Left forelimb (tissue), 1 donor: ENCODE measurements at regions not wholly inside any gene's neighbourhood (a gene's known extent, or its start where the extent isn't known, plus 50 kb on each side); places are given as distances from the start of the nearest gene placed in this dataset.

ENCODE experiments used
- DNase-seq: peaks from one replicate; pipeline ENCODE4 v3.0.0-alpha.2; 2018; ENCODE audit warnings: low spot score

DNA sequence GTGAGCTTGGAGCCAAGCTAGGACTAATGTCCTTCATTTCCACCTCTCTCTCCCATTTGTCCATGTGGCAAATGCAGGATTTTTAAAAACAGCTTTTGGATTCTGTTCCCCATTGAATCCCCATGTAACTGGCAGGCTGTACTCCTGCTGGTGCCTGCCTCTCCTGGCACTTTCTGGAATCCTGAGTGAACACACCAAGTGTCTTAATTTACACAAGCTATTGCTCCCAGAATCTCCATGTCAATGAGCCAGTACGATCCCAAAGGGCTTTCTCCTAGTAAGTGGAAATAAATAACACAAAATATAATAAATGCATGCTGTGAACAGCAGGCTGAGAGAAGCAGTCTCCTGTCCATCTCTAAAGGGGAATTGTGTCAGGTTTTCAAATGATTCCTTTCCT, 88.4 kb upstream of the WWC1 start:
- no peak for DNase-seq

DNA sequence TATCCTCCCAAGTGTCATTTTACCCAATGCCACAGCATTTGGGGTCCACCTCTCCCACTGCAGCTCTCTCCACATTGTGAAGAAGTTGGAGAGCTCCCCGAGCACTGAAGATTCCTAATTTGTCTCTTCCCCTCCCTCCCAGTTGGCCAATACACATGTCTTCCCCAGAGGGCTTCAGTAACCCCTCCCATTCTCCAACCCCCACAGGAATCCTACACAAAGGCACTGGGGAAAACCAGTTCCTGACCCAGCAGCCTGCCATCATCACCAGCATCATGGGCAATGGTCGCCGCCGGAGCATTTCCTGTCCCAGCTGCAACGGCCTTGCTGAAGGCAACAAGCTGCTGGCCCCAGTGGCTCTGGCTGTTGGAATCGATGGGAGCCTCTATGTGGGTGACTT, 87.3 kb upstream of the WWC1 start:
- no peak for DNase-seq

DNA sequence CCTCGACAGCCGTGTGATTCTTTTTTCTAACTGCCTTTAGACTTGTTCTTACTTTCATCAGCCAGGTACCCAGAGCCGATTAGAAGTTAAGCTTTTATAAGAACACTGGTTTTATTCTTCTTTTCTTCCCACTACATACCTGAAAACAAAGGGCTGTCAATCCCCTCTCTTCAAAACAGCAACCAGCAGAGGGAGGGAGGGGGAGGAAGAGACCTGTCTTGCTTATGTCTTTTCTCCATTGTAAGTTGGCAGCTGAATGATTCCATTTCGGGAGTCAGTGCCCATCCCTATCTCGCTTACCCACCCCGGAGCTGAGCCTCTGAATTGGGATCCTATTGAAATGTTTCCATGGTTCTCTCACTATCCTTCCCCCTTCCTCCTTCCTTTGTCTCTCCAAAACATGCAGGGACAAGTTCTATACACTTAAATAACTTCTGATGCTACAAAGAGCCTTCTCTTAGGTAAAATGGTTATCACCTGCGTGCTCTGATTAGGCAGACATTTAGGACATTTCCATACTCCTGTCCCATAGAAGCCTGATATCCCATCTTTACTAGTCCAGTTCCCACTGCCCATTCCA, 83.9 kb upstream of the WWC1 start:
- no peak for DNase-seq

DNA sequence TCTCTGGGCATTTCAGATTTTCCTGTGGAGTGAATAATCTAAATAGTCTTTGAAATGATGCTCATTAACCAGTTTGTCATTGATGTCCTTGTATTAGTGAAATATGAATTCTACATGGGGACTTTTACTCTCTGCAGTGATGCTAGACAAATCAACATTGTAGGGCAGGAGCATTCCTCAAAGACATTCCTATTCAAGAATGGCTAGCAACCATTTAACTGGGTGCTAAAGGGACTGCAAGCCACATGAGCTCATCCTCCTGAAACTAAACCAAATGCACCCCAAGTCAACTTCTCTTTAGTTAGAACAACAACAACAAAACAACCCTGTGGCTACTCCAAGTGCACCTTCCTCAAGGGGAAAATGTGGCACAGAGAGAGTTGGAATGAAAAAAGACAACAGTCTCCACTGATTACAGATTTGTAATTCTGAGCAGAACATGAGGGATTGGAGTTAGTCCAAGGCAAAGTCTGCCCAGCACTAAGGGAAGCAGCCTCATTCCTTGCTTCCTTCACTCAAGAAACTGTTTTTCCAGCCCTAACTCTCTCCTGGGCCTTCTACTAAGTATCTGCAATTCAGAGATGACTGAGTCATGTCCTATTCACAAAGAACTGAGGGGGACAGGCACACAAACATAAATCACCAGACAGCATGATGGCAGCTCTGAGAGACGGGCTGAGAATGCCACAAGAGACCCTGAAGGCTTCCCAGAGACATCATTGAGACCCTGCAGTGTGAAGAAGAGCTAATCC, 82.0 kb upstream of the WWC1 start:
- DNase-seq, result no peak

DNA sequence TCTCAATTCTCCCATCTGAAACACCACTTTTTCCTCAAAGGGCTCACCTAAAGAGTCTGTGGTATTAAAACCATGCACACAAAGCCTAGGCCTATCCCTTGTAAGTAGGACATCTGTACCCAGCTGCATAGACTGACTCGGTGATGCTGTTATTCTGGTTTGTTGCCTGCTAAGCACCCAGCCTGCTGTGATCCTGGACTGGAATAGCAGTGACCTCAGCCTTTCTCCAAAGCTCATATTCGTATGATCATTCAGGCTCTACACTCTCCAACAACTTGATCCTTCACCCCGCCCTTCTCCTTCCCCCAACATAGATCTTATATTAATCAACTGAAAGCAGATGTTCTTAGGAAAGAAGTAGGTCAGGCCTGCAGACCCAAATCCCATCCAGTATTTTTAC, 81.4 kb upstream of the WWC1 start:
- DNase-seq, result no peak

DNA sequence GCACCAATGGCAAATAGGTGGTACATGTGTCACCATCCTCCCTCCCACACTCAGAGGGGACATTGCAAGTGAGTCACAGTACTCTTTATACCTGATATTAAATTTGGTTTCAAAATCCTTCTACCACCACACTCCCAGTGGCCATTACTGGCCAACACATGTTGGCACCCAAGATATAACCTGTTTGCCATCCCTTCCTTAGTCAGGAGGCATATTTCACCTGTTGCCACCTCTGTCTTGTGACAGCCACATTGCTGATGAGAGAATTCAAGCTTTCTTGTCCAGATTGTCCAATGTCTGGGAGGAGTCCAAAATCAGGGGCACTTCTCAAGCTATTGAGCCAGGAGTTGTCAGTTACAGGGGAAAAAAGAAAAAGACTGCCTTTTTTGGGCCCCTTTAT, 80.2 kb upstream of the WWC1 start:
- DNase-seq, result no peak

DNA sequence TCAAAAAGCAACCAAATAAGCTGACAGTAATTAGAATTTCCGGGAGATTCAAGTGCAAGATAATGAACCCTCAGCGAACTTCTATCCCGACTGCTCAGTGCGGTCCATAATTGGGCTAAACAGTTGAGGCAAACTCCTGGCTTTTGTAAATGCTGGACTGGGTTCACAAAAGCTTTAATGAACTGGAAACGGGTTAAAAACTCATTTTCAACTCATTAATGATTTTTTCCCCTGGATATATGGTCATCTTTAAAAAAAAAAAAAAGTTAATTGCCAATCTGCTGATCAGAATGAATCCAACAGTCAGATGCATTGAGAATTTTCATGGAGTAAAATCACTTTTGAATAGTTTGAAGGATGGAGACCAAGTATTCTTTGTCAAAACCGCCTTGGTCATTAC, 79.5 kb upstream of the WWC1 start:
- no peak for DNase-seq

DNA sequence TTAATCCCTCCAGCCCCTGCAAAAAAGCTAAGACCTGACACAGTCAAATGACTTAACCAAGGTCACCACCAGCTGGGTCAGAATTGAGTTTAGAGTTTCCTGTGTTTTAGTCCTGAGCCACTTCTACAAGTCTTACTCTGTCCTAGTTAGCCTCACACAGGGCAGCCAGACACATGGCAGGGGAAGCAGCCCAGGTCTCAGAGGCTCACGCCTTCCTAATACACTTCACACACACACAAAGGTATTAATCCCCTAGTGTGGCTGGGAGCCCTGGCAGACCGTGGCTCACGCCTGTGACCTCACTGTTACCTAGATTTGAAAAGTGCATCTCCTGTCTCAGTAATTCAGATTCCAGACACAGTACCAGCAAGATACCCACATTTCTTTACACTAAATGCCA, 77.4 kb upstream of the WWC1 start:
- no peak for DNase-seq

DNA sequence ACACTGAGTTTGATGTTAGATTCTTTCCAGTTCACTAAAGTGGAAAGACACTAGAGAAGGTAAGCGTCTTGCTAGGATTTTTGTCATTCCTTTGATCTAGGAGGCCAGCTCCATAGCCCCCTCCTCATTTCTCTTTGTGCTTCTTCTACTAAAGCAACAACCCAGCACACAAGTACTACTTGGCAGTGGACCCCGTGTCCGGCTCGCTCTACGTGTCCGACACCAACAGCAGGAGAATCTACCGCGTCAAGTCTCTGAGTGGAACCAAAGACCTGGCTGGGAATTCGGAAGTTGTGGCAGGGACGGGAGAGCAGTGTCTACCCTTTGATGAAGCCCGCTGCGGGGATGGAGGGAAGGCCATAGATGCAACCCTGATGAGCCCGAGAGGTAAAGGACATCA, 76.6 kb upstream of the WWC1 start:
- no peak for DNase-seq

DNA sequence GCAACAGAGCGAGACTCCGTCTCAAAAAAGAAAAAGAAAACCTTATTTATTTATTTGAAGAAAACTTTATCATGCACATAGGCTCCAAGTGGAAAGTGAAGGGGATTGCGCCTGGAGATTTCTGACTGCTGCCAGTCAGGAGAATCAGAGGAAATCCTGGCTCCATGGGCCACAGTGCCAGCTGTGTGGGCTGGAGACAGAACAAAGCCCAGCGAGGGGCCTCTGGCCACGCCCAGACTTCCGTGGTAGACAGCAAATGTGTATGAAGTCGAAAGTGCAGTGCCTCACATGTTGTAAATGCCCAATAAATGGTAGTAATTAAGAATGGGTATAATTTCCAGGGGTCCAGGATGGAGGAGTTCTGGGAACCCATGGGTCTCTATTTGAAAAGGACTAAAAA, 75.8 kb upstream of the WWC1 start:
- DNase-seq, result no peak

DNA sequence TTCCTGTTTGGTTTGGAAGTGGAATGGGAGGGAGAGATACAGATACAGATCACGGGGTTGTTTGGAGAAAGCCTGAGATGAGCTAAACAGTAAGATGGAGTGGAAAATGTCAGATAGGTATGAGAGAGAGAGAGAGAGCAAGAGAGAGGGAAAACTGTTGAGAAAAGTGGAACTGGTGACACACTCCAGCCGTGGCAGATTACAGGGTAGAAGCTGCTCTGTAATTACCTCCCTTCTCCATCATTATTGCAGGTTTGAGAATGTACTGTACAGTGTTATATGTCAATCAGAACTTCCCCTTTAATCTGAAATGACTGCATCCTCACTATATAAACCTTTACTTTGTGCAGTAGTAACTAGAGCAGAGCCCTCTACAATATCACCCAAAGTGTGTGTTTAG, 74.5 kb upstream of the WWC1 start:
- no peak for DNase-seq

DNA sequence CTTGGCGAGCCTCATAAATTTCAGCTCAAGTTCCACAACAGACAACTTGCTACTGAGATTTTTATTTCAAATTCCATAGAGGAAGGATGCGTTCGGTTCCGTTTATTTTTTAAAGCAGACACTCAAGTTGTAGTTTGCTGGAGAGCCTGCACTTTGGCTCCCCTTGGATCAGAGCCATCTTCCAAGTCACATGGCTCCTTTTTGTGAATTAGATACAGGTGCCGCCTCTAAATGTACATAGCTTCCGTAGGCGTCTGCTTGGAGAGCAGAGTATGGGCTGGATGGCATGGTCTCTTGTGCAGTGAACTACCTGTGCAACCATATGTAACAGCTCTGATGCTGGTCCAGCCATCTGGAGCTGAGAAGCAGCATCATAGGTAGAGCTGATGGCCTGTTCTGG, 73.9 kb upstream of the WWC1 start:
- DNase-seq, result no peak

DNA sequence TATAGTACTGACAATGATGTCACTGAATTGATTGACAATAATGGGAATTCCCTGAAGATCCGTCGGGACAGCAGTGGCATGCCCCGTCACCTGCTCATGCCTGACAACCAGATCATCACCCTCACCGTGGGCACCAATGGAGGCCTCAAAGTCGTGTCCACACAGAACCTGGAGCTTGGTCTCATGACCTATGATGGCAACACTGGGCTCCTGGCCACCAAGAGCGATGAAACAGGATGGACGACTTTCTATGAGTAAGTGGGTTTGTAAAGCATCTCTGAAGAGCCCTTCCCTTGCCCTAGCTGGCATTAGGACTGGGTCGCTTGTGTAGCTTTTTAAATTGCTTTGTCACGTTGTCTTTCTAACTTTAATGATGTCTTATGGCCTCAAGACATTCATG, 72.7 kb upstream of the WWC1 start:
- no peak for DNase-seq

DNA sequence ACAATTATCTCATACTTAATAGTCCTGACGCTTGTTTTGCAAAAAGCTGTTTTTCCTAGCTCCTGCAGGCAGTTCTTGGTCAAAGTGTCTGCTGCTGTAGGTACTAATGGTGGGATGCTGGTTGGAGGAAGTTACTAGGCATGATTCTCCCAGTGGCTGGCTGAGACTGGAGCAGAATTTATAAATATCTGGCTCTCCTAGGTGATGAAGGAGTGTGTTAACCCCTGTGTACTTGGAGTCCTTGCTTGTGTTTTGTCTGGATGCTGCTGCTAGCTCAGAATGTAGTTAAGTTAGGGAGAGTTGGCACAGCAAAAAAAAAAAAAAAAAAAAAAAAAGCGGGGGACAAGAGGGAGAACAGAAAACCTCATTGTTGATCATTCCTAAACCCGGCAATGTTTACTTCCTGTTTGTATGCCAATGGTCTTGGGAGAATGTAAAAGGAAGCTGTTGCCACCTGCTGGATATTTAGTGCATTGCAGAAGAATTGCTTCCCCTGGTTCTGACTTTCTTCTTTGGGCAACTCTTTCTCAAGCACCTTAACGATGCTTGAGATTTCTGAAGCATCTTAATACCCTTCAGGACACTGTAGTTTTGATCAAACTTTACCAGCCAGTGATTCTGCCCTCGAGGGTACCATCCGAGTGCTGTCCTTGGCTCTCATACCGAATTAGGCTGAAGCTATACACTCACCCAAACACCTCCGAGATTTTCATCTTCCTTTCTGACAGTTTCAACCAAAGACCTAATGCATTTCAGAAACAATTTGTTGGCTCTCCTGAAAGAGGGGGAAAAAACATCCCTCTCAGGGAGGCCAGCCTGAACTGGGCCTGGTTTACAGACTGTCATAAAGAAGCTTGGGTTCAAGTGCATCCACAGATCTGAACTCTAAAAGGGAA, 71.7 kb upstream of the WWC1 start:
- DNase-seq, result no peak

DNA sequence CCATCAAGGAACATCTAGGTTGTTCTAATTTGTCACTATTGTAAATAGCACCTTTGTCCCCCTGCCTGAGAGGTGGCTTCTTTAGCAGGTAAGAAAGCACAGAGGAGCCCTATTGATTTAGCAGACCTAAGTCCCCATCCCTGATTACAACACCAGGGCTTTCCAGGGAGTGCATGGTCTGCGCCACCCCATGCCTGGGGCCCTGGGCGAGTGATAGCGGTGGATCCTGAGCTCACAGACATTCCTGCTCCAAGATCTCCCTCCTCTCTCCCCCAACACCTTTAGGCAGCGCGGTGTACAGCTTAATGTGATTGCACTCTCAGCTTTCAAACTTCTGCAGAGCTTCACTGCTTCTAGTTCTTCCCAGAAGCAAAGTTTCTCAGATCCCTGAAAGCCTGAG, 67.4 kb upstream of the WWC1 start:
- DNase-seq, result no peak

DNA sequence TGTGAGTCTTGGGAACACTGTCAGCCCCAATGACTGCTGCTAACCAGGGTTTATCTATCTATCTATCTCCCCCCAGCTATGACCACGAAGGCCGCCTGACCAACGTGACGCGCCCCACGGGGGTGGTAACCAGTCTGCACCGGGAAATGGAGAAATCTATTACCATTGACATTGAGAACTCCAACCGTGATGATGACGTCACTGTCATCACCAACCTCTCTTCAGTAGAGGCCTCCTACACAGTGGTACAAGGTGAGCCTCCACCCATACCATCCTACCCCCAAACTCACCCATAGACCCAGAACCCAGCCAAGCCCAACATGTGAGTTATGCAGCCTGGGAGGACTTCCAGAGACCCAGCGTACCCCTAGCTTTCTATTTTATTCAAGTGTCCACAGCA, 65.4 kb upstream of the WWC1 start:
- DNase-seq, result no peak

DNA sequence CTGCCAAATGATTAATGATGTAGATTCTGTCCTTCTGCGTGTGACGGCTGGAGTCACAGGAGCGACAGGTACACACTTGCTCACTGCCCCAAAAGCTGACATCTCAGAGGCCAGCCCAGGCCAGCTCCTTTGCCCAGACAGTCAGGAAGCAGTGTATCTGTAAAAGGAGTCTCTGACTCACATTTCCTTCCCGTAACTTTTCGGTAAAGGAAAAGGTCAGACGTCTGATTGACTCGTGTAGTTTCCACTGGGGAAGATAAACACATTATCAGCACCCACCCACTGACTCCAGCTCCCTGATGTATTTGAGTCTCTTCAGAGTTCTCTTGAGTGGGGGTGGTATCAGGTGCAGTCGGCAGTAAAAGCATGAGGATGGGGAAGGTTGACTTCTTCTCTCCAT, 64.4 kb upstream of the WWC1 start:
- DNase-seq, result no peak

DNA sequence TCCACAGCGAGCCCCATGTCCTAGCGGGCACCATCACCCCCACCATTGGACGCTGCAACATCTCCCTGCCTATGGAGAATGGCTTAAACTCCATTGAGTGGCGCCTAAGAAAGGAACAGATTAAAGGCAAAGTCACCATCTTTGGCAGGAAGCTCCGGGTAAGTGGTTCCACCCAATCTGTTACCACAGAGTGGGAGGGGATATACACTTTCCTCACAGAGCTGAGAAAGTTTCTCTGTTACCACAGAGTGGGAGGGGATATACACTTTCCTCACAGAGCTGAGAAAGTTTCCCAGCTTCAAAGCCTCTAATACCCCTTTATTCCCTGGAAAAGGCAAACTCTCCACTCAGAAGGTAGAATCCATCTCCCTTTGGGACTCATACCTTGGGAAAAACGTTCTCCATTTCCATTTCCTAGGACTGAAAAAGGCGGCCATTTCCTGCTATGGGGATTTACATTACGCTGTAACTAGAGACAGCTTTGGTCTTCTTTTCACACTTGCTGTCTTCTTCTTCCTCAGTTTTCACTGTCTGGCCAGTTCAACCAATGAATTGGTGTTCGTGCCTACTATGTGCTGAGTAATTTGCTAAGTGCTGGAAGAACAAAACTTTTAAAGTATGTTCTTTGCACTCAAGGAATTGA, 63.4 kb upstream of the WWC1 start:
- DNase-seq, result no peak

DNA sequence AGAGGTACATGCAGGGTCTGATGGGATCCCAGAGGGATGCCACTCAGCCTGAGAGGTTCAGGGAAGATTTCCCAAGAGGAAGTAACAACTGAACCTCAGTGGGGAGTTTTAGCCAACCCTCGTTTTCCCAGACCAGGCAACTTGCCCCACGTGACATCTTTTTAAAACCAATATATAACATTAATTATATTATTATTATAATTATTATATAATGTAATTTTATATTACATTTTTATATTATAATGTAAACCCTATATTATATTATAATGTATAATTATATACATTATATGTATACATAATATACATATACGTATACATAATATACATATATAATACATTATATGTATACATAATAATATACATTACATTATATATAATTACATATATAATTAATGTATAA, 62.8 kb upstream of the WWC1 start:
- no peak for DNase-seq

DNA sequence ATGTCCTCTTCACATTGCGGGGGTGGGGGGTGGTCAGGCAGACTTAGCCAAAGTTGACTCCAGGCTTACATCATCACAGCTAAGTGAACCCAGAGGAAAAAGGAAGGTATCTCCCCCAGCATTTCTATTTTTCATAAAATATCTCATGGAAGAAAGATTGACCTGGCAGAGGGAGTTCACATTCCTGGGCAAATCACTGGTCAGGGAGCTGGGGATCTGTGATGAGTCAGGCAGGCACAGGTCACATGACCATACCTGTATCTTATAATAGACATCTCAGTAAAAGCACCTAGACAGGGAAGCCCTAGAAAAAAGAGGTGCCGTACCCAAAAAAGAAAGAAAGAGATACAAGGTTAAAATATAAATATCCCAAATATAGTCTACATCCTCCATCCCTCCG, 57.3 kb upstream of the WWC1 start:
- DNase-seq, result no peak

DNA sequence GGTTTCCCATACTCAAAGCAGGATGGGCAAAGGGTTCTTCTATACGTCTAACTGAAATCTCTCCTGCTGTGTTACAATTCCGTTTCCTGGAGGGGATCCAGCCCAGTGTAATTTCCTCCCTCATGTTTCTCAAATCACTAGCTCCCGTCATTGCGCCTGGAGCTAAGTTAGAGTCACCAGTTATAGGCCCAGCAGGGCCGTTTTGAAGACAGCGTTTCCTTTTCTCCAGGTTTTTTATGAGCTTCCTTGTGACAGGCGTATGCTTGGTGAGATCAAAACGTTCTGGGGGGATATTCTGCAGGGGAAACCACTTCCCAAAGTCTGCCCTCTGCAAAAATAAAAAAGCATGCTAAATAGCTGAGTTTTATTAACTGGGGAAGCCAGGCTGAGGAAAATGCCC, 53.0 kb upstream of the WWC1 start:
- no peak for DNase-seq

DNA sequence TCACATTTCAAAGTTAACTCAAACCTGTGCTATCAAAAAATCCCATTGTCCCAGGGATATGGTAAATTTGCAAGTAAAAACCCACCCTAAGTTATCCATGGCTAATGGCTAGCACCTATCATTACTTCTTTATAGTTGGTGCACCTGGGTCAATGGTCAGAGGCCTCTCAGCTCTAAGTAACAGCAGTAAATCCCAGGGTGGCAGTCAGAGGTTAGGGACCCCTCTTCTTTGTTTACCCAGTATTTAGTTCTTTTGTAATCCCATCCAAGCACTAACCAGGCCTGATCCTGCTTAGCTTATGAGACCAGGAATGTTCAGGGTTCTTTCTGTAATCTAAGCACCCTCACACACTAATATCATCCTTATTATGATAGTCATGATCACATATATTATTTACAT, 52.1 kb upstream of the WWC1 start:
- DNase-seq, result no peak
